Activated B cell treated with CpG ODN at 0.5 μM for 24 hours (primary cell): ENCODE measurements at regions not wholly inside any gene's neighbourhood (a gene's known extent, or its start where the extent isn't known, plus 50 kb on each side); places are given as distances from the start of the nearest gene placed in this dataset.

ENCODE experiments used
- ATAC-seq: fragments of 200-7000 bp; cut with Tn5 transposase; one replicate; pipeline ENCODE4 v1.10.0; 2021; ENCODE audit warnings: low read depth, mild to moderate bottlenecking, moderate library complexity
- CTCF ChIA-PET: fragments of 350-600 bp; sonication (Branson Sonifier 250); formaldehyde crosslinking; loops from one replicate; lab custom pipeline; 2021; ENCODE audit warnings: antibody characterized with exemption; lab: Charles Lee
- POLR2A ChIA-PET: fragments of 350-600 bp; sonication (Branson Sonifier 250); formaldehyde crosslinking; loops from one replicate; lab custom pipeline; 2021; ENCODE audit warnings: antibody characterized with exemption; lab: Charles Lee
- DNase-seq: peaks from one replicate; pipeline ENCODE4 v3.0.0; 2022
- H3K27ac Mint-ChIP-seq: one replicate; pipeline ENCODE4 v1.8.0; 2020; ENCODE audit warnings: mixed read lengths
- H3K27me3 Mint-ChIP-seq: one replicate; pipeline ENCODE4 v1.8.0; 2021; ENCODE audit warnings: mixed read lengths
- H3K36me3 Mint-ChIP-seq: one replicate; pipeline ENCODE4 v1.8.0; 2021; ENCODE audit warnings: low read depth, mixed read lengths
- H3K4me1 Mint-ChIP-seq: one replicate; pipeline ENCODE4 v1.8.0; 2021; ENCODE audit warnings: mixed read lengths
- H3K4me3 Mint-ChIP-seq: one replicate; pipeline ENCODE4 v1.8.0; 2020; ENCODE audit warnings: mild to moderate bottlenecking, mixed read lengths
- H3K9me3 Mint-ChIP-seq: one replicate; pipeline ENCODE4 v1.8.0; 2020; ENCODE audit warnings: mixed read lengths
- CTCF ChIP-seq: fragments of 200-600 bp; IDR thresholded peaks from one replicate; pipeline ENCODE4 v1.8.0; 2022; ENCODE audit warnings: antibody characterized with exemption, mild to moderate bottlenecking
- intact Hi-C: fragments of 100-400 bp; cut with micrococcal nuclease; formaldehyde crosslinking; loops from one replicate; pipeline ENCODE4 v1.15.1; 2024

GRCh38 chr20:8948442-8949020, 120.4 kb upstream of the PLCB4 start:
- DNase-seq (no peak), ATAC-seq (no peak)
- intact Hi-C loops = no loop called here
- CTCF ChIA-PET = interaction anchor here (0.6 kb wide), 1 partner anchor 1634 kb away, joined by 3 read pairs; no protein-coding TSS in a partner anchor
- Mint-ChIP-seq H3K4me3 (no peak overlapping the region), H3K4me1 (no peaks in the 10 kb centered on the region), H3K27ac (no peak overlapping the region), H3K36me3 (no peaks in the 10 kb centered on the region), H3K27me3 (no peaks in the 10 kb centered on the region), H3K9me3 (no peaks in the 10 kb centered on the region)
- POLR2A ChIA-PET = no interaction called here
- no peak for TF ChIP-seq CTCF

- intact Hi-C loops = no loop called here
- no peaks in the 10 kb centered on the region for H3K9me3 Mint-ChIP-seq
- H3K4me1 Mint-ChIP-seq = no peaks in the 10 kb centered on the region
- DNase-seq = no peak
- CTCF ChIA-PET = no interaction called here
- no peak overlapping the region for H3K4me3 Mint-ChIP-seq
- POLR2A ChIA-PET = no interaction called here
- no peak for TF ChIP-seq CTCF
- H3K27me3 Mint-ChIP-seq = no peaks in the 10 kb centered on the region
- no peak for ATAC-seq
- H3K36me3 Mint-ChIP-seq = no peaks in the 10 kb centered on the region
- no peak overlapping the region for H3K27ac Mint-ChIP-seq
These were observed 117.7 kb upstream of the PLCB4 start for GRCh38 chr20:8951164-8951563.

- no peak for ATAC-seq
- CTCF ChIA-PET = no interaction called here
- Mint-ChIP-seq H3K27ac (no peak overlapping the region), H3K4me1 (no peaks in the 10 kb centered on the region), H3K4me3 (no peak overlapping the region), H3K9me3 (no peaks in the 10 kb centered on the region), H3K27me3 (no peaks in the 10 kb centered on the region), H3K36me3 (no peaks in the 10 kb centered on the region)
- no peak for DNase-seq
- TF ChIP-seq CTCF = no peak
- intact Hi-C loops = no loop called here
- POLR2A ChIA-PET = no interaction called here
These were observed 116.2 kb upstream of the PLCB4 start for GRCh38 chr20:8952721-8953120.

- H3K27me3 Mint-ChIP-seq = no peaks in the 10 kb centered on the region
- DNase-seq = no peak
- no peak overlapping the region for H3K27ac Mint-ChIP-seq
- H3K4me1 Mint-ChIP-seq = no peaks in the 10 kb centered on the region
- H3K9me3 Mint-ChIP-seq = no peaks in the 10 kb centered on the region
- CTCF ChIA-PET = no interaction called here
- no peak for ATAC-seq
- no peak for TF ChIP-seq CTCF
- H3K36me3 Mint-ChIP-seq = no peaks in the 10 kb centered on the region
- intact Hi-C loops = no loop called here
- no peak overlapping the region for H3K4me3 Mint-ChIP-seq
- POLR2A ChIA-PET = no interaction called here
These were observed 115.6 kb upstream of the PLCB4 start for GRCh38 chr20:8953300-8953699.

- no peak overlapping the region for H3K4me3 Mint-ChIP-seq
- POLR2A ChIA-PET = no interaction called here
- no peaks in the 10 kb centered on the region for H3K9me3 Mint-ChIP-seq
- ATAC-seq = no peak
- no peak overlapping the region for H3K27ac Mint-ChIP-seq
- H3K4me1 Mint-ChIP-seq = no peaks in the 10 kb centered on the region
- intact Hi-C loops = no loop called here
- H3K36me3 Mint-ChIP-seq = no peaks in the 10 kb centered on the region
- CTCF ChIA-PET = no interaction called here
- DNase-seq = no peak
- TF ChIP-seq CTCF = no peak
- H3K27me3 Mint-ChIP-seq = no peaks in the 10 kb centered on the region
These were observed 108.6 kb upstream of the PLCB4 start for GRCh38 chr20:8960241-8960640.
